Neural crest cell (in vitro differentiated cells): ENCODE measurements at regions not wholly inside any gene's neighbourhood (a gene's known extent, or its start where the extent isn't known, plus 50 kb on each side); places are given as distances from the start of the nearest gene placed in this dataset.

Experiments
- DNase-seq: peaks from one replicate; pipeline ENCODE4 v3.0.0; 2021; ENCODE audit warnings: low read depth, mixed read lengths, low spot score
- H3K27ac Mint-ChIP-seq: one replicate; pipeline ENCODE4 v1.8.0; 2021; ENCODE audit warnings: mild to moderate bottlenecking, mixed read lengths; ENCODE audit not compliant: unreplicated experiment
- H3K27me3 Mint-ChIP-seq: 2 replicates; pipeline ENCODE4 v1.8.0; 2021; ENCODE audit warnings: low read depth, mild to moderate bottlenecking, mixed read lengths
- H3K36me3 Mint-ChIP-seq: 2 replicates; pipeline ENCODE4 v1.8.0; 2021; ENCODE audit warnings: low read depth, mild to moderate bottlenecking, mixed read lengths
- H3K4me1 Mint-ChIP-seq: 2 replicates; pipeline ENCODE4 v1.8.0; 2021; ENCODE audit warnings: mixed read lengths
- H3K4me3 Mint-ChIP-seq: one replicate; pipeline ENCODE4 v1.8.0; 2021; ENCODE audit warnings: mild to moderate bottlenecking, mixed read lengths
- H3K9me3 Mint-ChIP-seq: 2 replicates; pipeline ENCODE4 v1.8.0; 2021; ENCODE audit warnings: mixed read lengths
- TF ChIP-seq, protein P1 (sequence below): fragments of 200-600 bp; sonication (generic); conservative IDR thresholded peaks from 2 replicates; pipeline ENCODE4 v1.5.0; 2021; ENCODE audit warnings: antibody characterized with exemption, mild to moderate bottlenecking

DNA sequence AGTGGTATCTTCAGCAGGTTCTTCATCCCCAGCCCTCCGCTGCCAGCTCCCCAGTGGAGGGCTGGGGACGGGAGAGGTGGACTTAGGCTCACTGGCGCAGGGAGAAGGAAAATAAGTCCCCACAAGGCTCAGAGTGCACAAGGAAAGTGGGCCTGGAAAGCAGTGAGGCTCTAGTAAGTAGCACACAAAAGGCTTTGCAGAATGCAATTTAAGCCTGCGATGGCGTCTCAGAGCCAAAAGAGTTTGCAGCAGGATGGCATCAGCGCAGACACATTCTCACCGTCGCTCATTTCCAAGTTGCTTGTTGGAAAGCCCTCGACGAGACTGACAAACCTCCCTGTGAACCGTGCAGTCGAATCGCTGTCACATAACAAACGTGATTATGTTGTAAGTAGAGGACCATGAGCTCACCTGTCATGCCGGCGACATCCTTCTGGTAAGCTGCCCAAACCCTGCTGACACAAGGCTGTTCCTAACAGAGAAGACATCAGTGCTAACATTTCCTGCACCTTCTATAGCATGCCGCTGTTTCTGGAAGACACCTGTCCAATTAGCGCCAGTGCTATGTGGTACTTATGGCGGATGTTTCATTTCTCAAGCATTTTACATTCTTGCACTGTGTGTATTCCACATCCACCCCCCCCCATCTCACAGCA is 98.3 kb upstream of the NPVF start:
- H3K36me3 Mint-ChIP-seq = no peaks in the 10 kb centered on the region
- H3K4me1 Mint-ChIP-seq = peaks cover 3% of the 10 kb centered on the region
- H3K27me3 Mint-ChIP-seq = peaks cover 3% of the 10 kb centered on the region
- no peak for DNase-seq
- peaks cover 3% of the 10 kb centered on the region for H3K9me3 Mint-ChIP-seq
- H3K4me3 Mint-ChIP-seq = no peak overlapping the region
- TF ChIP-seq, protein P1, sequence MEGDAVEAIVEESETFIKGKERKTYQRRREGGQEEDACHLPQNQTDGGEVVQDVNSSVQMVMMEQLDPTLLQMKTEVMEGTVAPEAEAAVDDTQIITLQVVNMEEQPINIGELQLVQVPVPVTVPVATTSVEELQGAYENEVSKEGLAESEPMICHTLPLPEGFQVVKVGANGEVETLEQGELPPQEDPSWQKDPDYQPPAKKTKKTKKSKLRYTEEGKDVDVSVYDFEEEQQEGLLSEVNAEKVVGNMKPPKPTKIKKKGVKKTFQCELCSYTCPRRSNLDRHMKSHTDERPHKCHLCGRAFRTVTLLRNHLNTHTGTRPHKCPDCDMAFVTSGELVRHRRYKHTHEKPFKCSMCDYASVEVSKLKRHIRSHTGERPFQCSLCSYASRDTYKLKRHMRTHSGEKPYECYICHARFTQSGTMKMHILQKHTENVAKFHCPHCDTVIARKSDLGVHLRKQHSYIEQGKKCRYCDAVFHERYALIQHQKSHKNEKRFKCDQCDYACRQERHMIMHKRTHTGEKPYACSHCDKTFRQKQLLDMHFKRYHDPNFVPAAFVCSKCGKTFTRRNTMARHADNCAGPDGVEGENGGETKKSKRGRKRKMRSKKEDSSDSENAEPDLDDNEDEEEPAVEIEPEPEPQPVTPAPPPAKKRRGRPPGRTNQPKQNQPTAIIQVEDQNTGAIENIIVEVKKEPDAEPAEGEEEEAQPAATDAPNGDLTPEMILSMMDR = no peak
- no peak overlapping the region for H3K27ac Mint-ChIP-seq

DNA sequence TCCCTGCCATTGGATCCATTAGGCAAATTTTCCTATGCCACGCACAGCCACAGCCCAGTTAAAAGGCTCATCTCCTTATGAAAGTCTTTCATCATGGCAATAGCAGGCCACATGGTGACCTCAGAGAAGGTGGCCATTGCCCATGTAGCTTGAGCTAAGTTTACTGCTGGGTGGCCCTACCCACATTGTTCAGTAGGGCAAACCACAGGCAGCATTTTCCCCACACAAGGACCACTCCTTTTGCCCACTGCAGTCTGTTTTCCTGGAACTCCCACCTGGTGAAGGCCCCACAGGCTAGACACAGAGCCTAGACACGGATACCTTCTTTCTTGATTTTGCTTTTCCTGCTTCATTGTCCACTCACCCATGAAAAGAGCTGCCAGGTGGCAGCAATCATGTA is 101.5 kb upstream of the NPVF start:
- TF ChIP-seq, protein P1 = no peak
- Mint-ChIP-seq H3K4me3 (no peak overlapping the region), H3K4me1 (no peaks in the 10 kb centered on the region), H3K27me3 (no peaks in the 10 kb centered on the region), H3K9me3 (peaks cover 3% of the 10 kb centered on the region), H3K27ac (no peak overlapping the region), H3K36me3 (no peaks in the 10 kb centered on the region)
- no peak for DNase-seq

DNA sequence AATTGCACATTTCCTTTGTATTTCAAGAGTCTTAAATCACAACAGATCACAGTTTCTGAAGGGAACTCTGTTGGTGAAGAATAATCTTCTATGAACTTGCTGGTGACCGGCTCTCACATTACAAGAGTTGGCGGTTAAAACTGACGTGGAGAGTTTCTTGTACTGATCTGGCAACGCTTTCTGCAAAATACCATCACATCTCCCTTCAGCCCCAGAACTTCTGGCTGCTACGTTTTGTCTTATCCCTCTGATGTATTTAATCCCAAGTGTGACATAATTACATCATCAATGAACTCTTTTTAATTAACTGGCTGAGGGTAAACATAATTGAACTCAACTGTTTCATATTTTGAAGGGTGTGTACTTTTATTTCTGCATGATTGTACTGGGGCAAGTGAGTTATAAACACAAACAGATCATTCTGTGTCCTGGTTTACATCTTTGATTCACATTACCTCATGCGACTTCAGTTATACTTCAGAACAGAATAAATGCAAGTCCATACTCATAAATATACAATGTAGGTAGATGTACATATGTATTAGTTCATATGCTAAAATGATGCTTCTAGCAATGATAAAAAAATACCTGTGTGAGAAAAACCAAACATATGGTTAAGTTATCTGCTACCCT is 105.1 kb upstream of the NPVF start:
- Mint-ChIP-seq H3K9me3 (peaks cover 3% of the 10 kb centered on the region), H3K27me3 (peaks cover under 1% of the 10 kb centered on the region), H3K4me3 (no peak overlapping the region), H3K36me3 (no peaks in the 10 kb centered on the region), H3K4me1 (no peaks in the 10 kb centered on the region), H3K27ac (no peak overlapping the region)
- TF ChIP-seq, protein P1 = no peak
- no peak for DNase-seq

- H3K4me1 Mint-ChIP-seq = peaks cover 11% of the 10 kb centered on the region
- no peak for DNase-seq
- no peaks in the 10 kb centered on the region for H3K27me3 Mint-ChIP-seq
- no peaks in the 10 kb centered on the region for H3K9me3 Mint-ChIP-seq
- H3K27ac Mint-ChIP-seq = peak overlapping the region; percentile 8
- H3K4me3 Mint-ChIP-seq = no peak overlapping the region
- TF ChIP-seq, protein P1 = no peak
- no peaks in the 10 kb centered on the region for H3K36me3 Mint-ChIP-seq
These were observed 119.2 kb upstream of the NPVF start for GRCh38 chr7:25347360-25348066.

- Mint-ChIP-seq H3K27ac (no peak overlapping the region), H3K4me3 (no peak overlapping the region), H3K9me3 (no peaks in the 10 kb centered on the region), H3K36me3 (no peaks in the 10 kb centered on the region), H3K4me1 (peaks cover 11% of the 10 kb centered on the region), H3K27me3 (no peaks in the 10 kb centered on the region)
- DNase-seq = no peak
- TF ChIP-seq, protein P1 = no peak
These were observed 119.8 kb upstream of the NPVF start for GRCh38 chr7:25348104-25348503.
